Upper lobe of left lung (tissue), 6 donors: ENCODE measurements at regions not wholly inside any gene's neighbourhood (a gene's known extent, or its start where the extent isn't known, plus 50 kb on each side); places are given as distances from the start of the nearest gene placed in this dataset.

Experiments
- ATAC-seq, 2 donors: fragments of 200-7000 bp; cut with Tn5 transposase; one replicate each; pipeline ENCODE4 v1.9.1; 2022; ENCODE audit warnings: mild to moderate bottlenecking in 2 of 2, moderate library complexity in 2 of 2; ENCODE audit not compliant: low FRiP score in 2 of 2
- DNase-seq, 2 donors: peaks; one replicate each; pipeline ENCODE4 v3.0.0-alpha.2; 2019 to 2020
- H3K27ac ChIP-seq, 4 donors: fragments of 200-600 bp; sonication (generic); one replicate each; pipeline ENCODE4 v1.5.1; 2016 to 2019
- H3K27me3 ChIP-seq, 4 donors: fragments of 200-600 bp; sonication (generic); one replicate each; pipeline ENCODE4 v1.5.1; 2017 to 2019
- H3K36me3 ChIP-seq, 4 donors: fragments of 200-600 bp; sonication (generic); one replicate each; pipeline ENCODE4 v1.5.1; 2016 to 2019
- H3K4me1 ChIP-seq, 4 donors: fragments of 200-600 bp; sonication (generic); one replicate each; pipeline ENCODE4 v1.5.1; 2018 to 2019
- H3K4me3 ChIP-seq, 4 donors: fragments of 200-600 bp; sonication (generic); one replicate each; pipeline ENCODE4 v1.5.1; 2017 to 2019; ENCODE audit warnings: mild to moderate bottlenecking in 2 of 4, moderate library complexity in 1 of 4
- H3K9me3 ChIP-seq, 4 donors: fragments of 200-600 bp; sonication (generic); one replicate each; pipeline ENCODE4 v1.5.1; 2018 to 2019
- EP300 ChIP-seq, 4 donors: sonication (generic); formaldehyde crosslinking; IDR thresholded peaks; one replicate each; pipeline ENCODE4 v1.5.1; 2017; ENCODE audit warnings: antibody characterized with exemption in 4 of 4, control low read depth in 2 of 4
- POLR2A ChIP-seq, 4 donors: fragments of 450-650 bp; IDR thresholded peaks; one replicate each; pipeline ENCODE4 v1.5.1; 2016 to 2017; ENCODE audit warnings: antibody characterized with exemption in 4 of 4, mild to moderate bottlenecking in 2 of 4
- POLR2AphosphoS5 ChIP-seq, 2 donors: sonication (generic); formaldehyde crosslinking; IDR thresholded peaks; one replicate each; pipeline ENCODE4 v1.5.1; 2017; ENCODE audit warnings: antibody characterized with exemption in 2 of 2
- WGBS, 2 donors: methylation state at CpG; one replicate each; pipeline ENCODE4 v1.1.5; 2017 to 2018; 5-methylcytosine and 5-hydroxymethylcytosine counted together
- TF ChIP-seq, protein P1 (sequence below), 6 experiments: fragments of 450-650 bp in 4 of 6; fragments of 200-600 bp in 2 of 6; sonication (generic) in 2 of 6; IDR thresholded peaks; one replicate each; pipeline ENCODE4 v1.5.1; 2016 to 2019; ENCODE audit warnings: antibody characterized with exemption in 6 of 6
- donor health status: DM: no; HTN: no; CAD: no; lungs with moderate emphysema.
- donor health status: DM: no; HTN: yes; CAD: no; lungs with severe emphysema.

DNA sequence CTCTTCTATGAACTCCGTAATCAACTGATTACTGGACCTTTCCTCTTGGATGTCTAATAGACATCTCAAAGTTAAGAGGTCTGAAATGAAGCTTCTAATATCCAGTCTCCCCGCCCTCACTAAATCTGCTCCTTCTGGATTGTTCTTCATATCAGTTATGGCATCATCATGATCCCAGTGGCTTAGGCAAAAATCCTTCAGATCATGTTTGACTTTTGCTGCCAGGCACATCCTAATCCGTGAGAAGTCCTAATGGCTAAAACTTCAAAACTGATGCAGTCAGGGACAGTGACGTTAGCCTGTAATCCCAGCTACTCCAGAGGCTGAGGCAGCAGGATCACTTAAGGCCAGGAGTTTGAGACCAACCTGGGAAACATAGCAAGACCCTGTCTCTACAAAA lies 55.1 kb upstream of the GUCY1A1 start:
- ATAC-seq: no peak
- H3K36me3 ChIP-seq: no peaks in the 10 kb centered on the region
- TF ChIP-seq POLR2AphosphoS5 (IDR thresholded peaks at IDR 0.05): no peak
- TF ChIP-seq EP300 (IDR thresholded peaks at IDR 0.05): no peak
- no peak for TF ChIP-seq POLR2A (IDR thresholded peaks at IDR 0.05)
- TF ChIP-seq, protein P1, sequence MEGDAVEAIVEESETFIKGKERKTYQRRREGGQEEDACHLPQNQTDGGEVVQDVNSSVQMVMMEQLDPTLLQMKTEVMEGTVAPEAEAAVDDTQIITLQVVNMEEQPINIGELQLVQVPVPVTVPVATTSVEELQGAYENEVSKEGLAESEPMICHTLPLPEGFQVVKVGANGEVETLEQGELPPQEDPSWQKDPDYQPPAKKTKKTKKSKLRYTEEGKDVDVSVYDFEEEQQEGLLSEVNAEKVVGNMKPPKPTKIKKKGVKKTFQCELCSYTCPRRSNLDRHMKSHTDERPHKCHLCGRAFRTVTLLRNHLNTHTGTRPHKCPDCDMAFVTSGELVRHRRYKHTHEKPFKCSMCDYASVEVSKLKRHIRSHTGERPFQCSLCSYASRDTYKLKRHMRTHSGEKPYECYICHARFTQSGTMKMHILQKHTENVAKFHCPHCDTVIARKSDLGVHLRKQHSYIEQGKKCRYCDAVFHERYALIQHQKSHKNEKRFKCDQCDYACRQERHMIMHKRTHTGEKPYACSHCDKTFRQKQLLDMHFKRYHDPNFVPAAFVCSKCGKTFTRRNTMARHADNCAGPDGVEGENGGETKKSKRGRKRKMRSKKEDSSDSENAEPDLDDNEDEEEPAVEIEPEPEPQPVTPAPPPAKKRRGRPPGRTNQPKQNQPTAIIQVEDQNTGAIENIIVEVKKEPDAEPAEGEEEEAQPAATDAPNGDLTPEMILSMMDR (IDR thresholded peaks at IDR 0.05): no peak
- no peaks in the 10 kb centered on the region for H3K27me3 ChIP-seq
- DNase-seq: no peak
- H3K4me3 ChIP-seq: no peak overlapping the region
- H3K4me1 ChIP-seq: no peaks in the 10 kb centered on the region
- no peak overlapping the region for H3K27ac ChIP-seq
- WGBS, 2 donors: 96 to 97% methylated on average over 4 of the region's 4 CpGs
- H3K9me3 ChIP-seq: no peaks in the 10 kb centered on the region

DNA sequence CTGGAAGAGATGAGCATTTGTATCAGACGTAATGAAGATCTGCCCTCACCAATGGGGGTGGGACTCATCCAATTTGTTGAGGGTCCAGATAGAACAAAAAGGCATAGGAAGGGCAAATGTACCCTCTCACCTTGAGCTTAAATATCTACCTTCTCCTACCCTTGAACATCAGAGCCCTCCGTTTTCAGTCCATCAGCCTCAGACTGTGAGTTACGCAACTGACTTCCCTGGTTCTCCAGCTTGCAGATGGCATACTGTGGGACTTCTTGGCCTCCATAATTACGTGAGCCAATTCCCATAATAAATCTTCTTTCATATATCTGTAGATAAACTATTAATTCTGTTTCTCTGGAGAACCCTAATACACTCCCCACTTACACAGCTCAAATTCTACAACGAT lies 56.5 kb upstream of the GUCY1A1 start:
- WGBS, 2 donors: 89 to 90% methylated on average over 5 of the region's 5 CpGs
- Histone ChIP-seq H3K27me3 (no peaks in the 10 kb centered on the region), H3K36me3 (no peaks in the 10 kb centered on the region), H3K27ac (no peak overlapping the region), H3K9me3 (no peaks in the 10 kb centered on the region), H3K4me3 (no peak overlapping the region), H3K4me1 (no peaks in the 10 kb centered on the region)
- TF ChIP-seq POLR2A (IDR thresholded peaks at IDR 0.05) (no peak), POLR2AphosphoS5 (IDR thresholded peaks at IDR 0.05) (no peak), EP300 (IDR thresholded peaks at IDR 0.05) (no peak)
- TF ChIP-seq, protein P1 (IDR thresholded peaks at IDR 0.05): no peak
- DNase-seq: no peak
- ATAC-seq: no peak

DNA sequence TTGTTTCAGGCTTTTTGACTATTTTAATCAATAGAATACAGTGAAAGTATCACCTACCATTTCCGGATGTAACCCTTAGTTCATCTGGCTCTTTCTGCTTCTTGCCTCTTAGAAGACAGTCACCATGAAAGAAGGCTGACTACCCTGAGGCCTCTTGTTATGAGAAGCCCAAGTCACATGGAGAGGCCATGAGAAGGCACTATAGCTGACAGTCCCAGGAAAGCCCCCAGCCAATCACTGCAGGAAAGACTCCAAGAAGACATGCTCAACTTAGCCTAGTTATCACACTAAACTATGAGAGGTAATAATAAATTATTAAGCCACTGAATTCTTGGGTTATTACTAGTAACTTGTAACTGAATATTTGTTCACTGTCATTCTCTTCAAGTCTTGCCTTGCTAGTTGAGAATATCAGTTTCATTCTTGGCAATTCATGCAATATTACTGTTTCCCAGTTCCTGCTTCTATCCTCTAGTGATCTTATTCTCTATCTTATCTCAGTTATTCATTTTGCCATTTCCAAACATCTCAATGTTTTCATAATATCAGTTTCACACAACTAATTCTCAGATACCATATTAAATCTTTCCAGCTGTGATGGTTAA lies 57.1 kb upstream of the GUCY1A1 start:
- Histone ChIP-seq H3K36me3 (no peaks in the 10 kb centered on the region), H3K9me3 (no peaks in the 10 kb centered on the region), H3K4me3 (no peak overlapping the region), H3K27me3 (no peaks in the 10 kb centered on the region), H3K4me1 (no peaks in the 10 kb centered on the region), H3K27ac (no peak overlapping the region)
- no peak for ATAC-seq
- TF ChIP-seq, protein P1 (IDR thresholded peaks at IDR 0.05): no peak
- TF ChIP-seq POLR2A (IDR thresholded peaks at IDR 0.05) (no peak), POLR2AphosphoS5 (IDR thresholded peaks at IDR 0.05) (no peak), EP300 (IDR thresholded peaks at IDR 0.05) (no peak)
- 89 to 95% methylated on average over 1 of the region's 1 CpG for WGBS, 2 donors
- DNase-seq: no peak

DNA sequence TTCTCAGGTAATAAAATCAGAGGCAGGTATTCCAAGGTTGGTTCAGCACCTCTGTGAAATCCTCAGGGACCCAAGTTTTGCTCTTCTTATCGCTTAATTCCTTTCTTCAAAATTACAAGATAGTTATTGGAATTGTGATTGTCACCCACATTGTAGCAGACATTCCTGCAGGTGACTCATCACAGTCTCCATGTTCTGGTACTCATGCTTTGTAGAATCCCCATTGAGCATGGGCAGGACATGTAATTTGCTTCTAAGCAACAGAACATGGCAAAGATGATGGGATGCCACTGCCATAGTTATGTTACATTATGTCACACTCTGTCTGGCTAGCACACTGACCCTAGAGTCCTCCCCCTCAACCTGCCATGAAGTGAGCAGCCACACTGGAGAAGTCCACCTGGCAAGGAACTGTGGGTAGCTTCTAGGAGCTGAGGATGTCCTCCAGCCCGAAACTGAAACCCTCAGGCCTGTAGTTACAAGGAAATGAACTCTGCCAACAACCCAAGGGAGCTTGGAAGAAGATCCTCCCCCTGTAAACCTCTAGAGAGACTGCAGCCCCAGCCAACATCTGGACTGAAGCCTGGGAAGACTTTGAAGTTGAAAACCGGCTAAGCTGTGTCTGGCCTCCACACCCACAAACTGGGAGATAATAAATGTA lies 58.3 kb upstream of the GUCY1A1 start:
- TF ChIP-seq POLR2AphosphoS5 (IDR thresholded peaks at IDR 0.05): no peak
- TF ChIP-seq EP300 (IDR thresholded peaks at IDR 0.05): no peak
- TF ChIP-seq, protein P1 (IDR thresholded peaks at IDR 0.05): no peak
- TF ChIP-seq POLR2A (IDR thresholded peaks at IDR 0.05): no peak
- ATAC-seq (peak in 1 of 2 donors; percentile 42), DNase-seq (no peak)
- Histone ChIP-seq H3K27me3 (no peaks in the 10 kb centered on the region), H3K9me3 (no peaks in the 10 kb centered on the region), H3K4me3 (no peak overlapping the region), H3K4me1 (no peaks in the 10 kb centered on the region), H3K36me3 (no peaks in the 10 kb centered on the region), H3K27ac (no peak overlapping the region)
- WGBS, 2 donors: 66 to 73% methylated on average over 3 of the region's 3 CpGs

DNA sequence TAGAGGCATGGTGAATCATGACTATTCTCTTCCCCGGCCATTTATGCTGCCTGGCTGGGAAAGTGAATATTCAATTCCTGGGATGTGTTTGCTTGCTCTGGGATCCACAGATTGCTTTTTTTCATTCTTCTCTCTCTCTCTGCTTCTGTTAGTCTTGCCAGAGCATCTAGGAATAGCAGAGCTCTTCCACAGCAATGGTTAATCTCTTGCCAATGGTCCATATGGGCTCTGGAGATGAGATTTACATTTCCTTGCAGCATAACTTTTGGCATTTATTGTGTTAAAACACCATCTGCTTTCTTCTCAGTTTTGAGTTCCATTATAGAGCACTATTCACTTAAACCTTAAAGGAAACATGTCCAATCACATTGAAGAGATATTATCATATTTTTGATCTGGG lies 59.2 kb upstream of the GUCY1A1 start:
- 100% methylated on average over 1 of the region's 1 CpG for WGBS, 2 donors
- no peak for TF ChIP-seq POLR2A (IDR thresholded peaks at IDR 0.05)
- TF ChIP-seq, protein P1 (IDR thresholded peaks at IDR 0.05): no peak
- no peak for DNase-seq
- no peak overlapping the region for H3K27ac ChIP-seq
- H3K36me3 ChIP-seq: no peaks in the 10 kb centered on the region
- H3K4me3 ChIP-seq: no peak overlapping the region
- H3K9me3 ChIP-seq: no peaks in the 10 kb centered on the region
- no peaks in the 10 kb centered on the region for H3K27me3 ChIP-seq
- no peaks in the 10 kb centered on the region for H3K4me1 ChIP-seq
- no peak for ATAC-seq
